ENCODE measurements at regions not wholly inside any gene's neighbourhood (a gene's known extent, or its start where the extent isn't known, plus 50 kb on each side); places are given as distances from the start of the nearest gene placed in this dataset.
"Not testable (repeated sequence)": the region's sequence is repeated elsewhere in the genome, so short reads cannot be mapped to it uniquely, and the experiment has no call there.

DNA sequence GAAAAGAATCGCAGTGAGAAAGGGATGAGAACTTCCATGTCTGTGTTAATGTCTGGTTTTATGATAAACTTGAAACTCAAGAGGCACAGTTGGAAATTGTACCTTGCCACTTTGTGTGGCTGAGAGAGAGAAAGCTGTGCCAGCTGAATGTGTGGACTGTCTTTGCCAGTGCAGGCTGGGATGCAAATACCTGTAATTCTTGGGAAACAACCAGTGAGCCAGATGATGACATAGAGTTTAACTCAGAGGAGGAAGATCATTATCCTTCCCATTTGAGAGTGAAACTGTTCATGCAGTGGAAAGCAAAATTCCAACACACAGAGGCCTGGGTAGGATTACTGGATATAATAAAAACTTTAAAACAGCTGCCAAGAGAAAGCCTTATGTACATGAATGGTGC is 141.5 kb upstream of the NPAP1 start:
- not testable (repeated sequence) for DNase-seq

GRCh38 chr15:24557281-24557680 is 118.3 kb upstream of the NPAP1 start:
- not testable (repeated sequence) for DNase-seq

DNA sequence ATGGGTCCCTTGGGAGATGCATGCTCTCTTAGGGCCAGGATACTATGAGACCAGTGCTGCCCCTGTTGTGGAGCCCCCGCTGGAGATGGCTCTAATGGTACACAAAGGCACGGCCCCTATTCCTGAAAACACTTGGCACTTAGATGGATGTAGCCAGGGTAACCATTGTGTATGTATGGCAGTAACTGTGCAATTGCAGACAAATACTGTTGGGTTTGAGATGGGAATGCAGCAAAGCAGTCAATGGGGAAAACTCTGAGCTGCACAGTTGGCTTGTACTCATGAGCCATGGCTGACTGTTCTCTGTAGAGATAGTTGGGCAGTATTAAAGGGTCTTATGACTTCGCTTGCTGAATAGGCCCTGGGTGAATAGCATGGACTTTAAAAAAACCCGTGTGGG is 67.9 kb upstream of the NPAP1 start:
- DNase-seq = no peak

DNA sequence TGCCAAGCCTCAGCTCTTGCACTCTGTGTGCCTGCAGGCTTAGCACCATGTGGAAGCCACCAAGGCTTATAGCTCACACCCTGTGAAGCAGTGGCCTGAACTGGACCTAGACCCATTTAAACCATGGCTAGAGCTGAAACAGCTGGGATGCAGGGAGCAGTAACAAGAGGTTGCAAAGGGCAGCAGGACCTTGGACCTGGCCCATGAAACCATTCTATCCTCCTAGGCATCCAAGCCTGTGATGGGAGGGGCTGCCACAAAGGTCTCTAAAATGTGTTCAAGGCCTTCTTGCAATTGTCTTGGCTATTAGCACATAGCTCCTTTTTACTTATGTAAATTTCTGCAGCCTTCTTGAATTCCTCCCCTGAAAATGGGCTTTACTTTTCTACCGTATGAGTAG is 57.9 kb upstream of the NPAP1 start:
- DNase-seq = no peak

GRCh38 chr15:24621630-24622215 is 53.9 kb upstream of the NPAP1 start:
- no peak for DNase-seq

Measured in OCI-M1 (cell line).